ENCODE measurements at regions not wholly inside any gene's neighbourhood (a gene's known extent, or its start where the extent isn't known, plus 50 kb on each side); places are given as distances from the start of the nearest gene placed in this dataset.

- H3K27ac ChIP-seq, result no peak overlapping the region
- TF ChIP-seq CTCF (conservative IDR thresholded peaks at IDR 0.05) (no peak), ZFX (IDR thresholded peaks at IDR 0.05) (no peak)
Measured at GRCh38 chr18:51448949-51449348, 251.5 kb upstream of the MEX3C start.

GRCh38 chr18:51453594-51453993, 256.1 kb upstream of the MEX3C start:
- H3K27ac ChIP-seq, result no peak overlapping the region
- TF ChIP-seq CTCF (conservative IDR thresholded peaks at IDR 0.05), result no peak
- no peak for TF ChIP-seq ZFX (IDR thresholded peaks at IDR 0.05)

- no peak overlapping the region for H3K27ac ChIP-seq
- no peak for TF ChIP-seq CTCF (conservative IDR thresholded peaks at IDR 0.05)
- TF ChIP-seq ZFX (IDR thresholded peaks at IDR 0.05), result no peak
Measured at GRCh38 chr18:51458861-51459260, 261.4 kb upstream of the MEX3C start.

- H3K27ac ChIP-seq, result no peak overlapping the region
- TF ChIP-seq CTCF (conservative IDR thresholded peaks at IDR 0.05) (no peak), ZFX (IDR thresholded peaks at IDR 0.05) (no peak)
Measured at GRCh38 chr18:51461956-51462355, 264.5 kb upstream of the MEX3C start.

DNA sequence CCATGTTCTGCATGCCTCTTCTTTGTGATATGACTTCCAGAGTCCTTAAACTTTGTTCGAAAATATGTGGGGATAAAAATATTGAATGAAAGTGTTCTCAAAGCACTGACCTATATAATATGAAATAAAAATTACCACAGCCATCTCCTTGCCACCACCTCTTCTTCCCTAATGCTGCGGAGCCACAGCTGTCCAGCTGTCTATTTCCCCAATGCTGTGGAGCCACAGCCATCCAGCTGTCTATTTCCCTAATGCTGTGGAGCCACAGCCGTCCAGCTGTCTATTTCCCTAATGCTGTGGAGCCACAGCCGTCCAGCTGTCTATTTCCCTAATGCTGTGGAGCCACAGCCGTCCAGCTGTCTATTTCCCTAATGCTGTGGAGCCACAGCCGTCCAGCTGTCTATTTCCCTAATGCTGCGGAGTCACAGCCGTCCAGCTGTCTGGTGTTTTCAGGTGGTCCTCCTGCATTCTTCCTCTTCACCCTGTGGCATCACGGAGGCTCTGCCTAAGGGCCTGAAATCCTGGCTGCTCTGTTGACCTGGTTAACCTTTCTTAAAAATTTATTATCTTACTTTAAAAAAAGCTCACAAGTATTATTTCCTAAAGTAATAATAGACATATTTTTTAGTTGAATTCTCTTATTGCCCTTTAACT, 266.1 kb upstream of the MEX3C start:
- no peak overlapping the region for H3K27ac ChIP-seq
- TF ChIP-seq CTCF (conservative IDR thresholded peaks at IDR 0.05), result no peak
- no peak for TF ChIP-seq ZFX (IDR thresholded peaks at IDR 0.05)

GRCh38 chr18:51478908-51479307, 281.4 kb upstream of the MEX3C start:
- H3K27ac ChIP-seq, result no peak overlapping the region
- TF ChIP-seq CTCF (conservative IDR thresholded peaks at IDR 0.05), result no peak

GRCh38 chr18:51479736-51480135, 282.3 kb upstream of the MEX3C start:
- TF ChIP-seq ZFX (IDR thresholded peaks at IDR 0.05), result no peak
- no peak for TF ChIP-seq CTCF (conservative IDR thresholded peaks at IDR 0.05)
- no peak overlapping the region for H3K27ac ChIP-seq

Data from C4-2B (cell line).